IMR-90 (cell line): ENCODE measurements at regions not wholly inside any gene's neighbourhood (a gene's known extent, or its start where the extent isn't known, plus 50 kb on each side); places are given as distances from the start of the nearest gene placed in this dataset.

Experiments used
- ATAC-seq: fragments of 200-7000 bp; cut with Tn5 transposase; 2 replicates; pipeline ENCODE4 v1.9.1; 2020; ENCODE audit warnings: low read depth, mild to moderate bottlenecking, moderate library complexity
- BruUV-seq: library from RNA; stranded (reverse); fragments of 400-500 nt; replicated peaks from 2 replicates; lab custom pipeline; 2021; lab: Mats Ljungman, UMichigan
- CTCF ChIA-PET: fragments of 300-600 bp; formaldehyde crosslinking; extraction: SDS; loops from one replicate; lab custom pipeline; 2021; ENCODE audit warnings: antibody characterized with exemption; lab: Yijun Ruan, JAX
- POLR2A ChIA-PET: fragments of 300-600 bp; sonication (Branson Sonifier 250); formaldehyde crosslinking; loops from one replicate; lab custom pipeline; 2022; ENCODE audit warnings: antibody characterized with exemption; ENCODE audit not compliant: unreplicated experiment; lab: Charles Lee
- DNase-seq: peaks from one replicate; pipeline ENCODE4 v3.0.0; 2013
- H2AFZ ChIP-seq: replicated peaks from 2 replicates; pipeline ENCODE3; 2013; ENCODE audit warnings: low read length, mild to moderate bottlenecking; ENCODE audit not compliant: poor library complexity
- H2AK5ac ChIP-seq: 2 replicates; pipeline ENCODE4 v1.6.1; 2013; ENCODE audit warnings: low read depth, low read length, inconsistent platforms
- H2AK9ac ChIP-seq: replicated peaks from 2 replicates; pipeline ENCODE3; 2013; ENCODE audit warnings: mild to moderate bottlenecking, low read depth, low read length, moderate library complexity; ENCODE audit not compliant: poor library complexity
- H2BK120ac ChIP-seq: 2 replicates; pipeline ENCODE4 v1.6.1; 2013; ENCODE audit warnings: low read depth, low read length, inconsistent platforms
- H2BK15ac ChIP-seq: 3 replicates; pipeline ENCODE4 v1.6.1; 2013; ENCODE audit warnings: low read depth, low read length, inconsistent platforms
- H2BK20ac ChIP-seq: 2 replicates; pipeline ENCODE4 v1.6.1; 2013; ENCODE audit warnings: low read depth, mild to moderate bottlenecking, inconsistent platforms, low read length, moderate library complexity
- H2BK5ac ChIP-seq: 2 replicates; pipeline ENCODE4 v1.6.1; 2013; ENCODE audit warnings: mild to moderate bottlenecking, low read depth, low read length, inconsistent platforms; ENCODE audit not compliant: poor library complexity, severe bottlenecking
- H3K14ac ChIP-seq: replicated peaks from 2 replicates; pipeline ENCODE4 v1.6.1; 2013; ENCODE audit warnings: low read depth, low read length, inconsistent platforms
- H3K18ac ChIP-seq: 2 replicates; pipeline ENCODE4 v1.6.1; 2013; ENCODE audit warnings: low read depth, low read length, control low read depth
- H3K23ac ChIP-seq: 2 replicates; pipeline ENCODE4 v1.6.1; 2013; ENCODE audit warnings: low read depth, low read length, inconsistent platforms
- H3K27ac ChIP-seq: 2 replicates; pipeline ENCODE4 v1.5.1; 2013; ENCODE audit warnings: mild to moderate bottlenecking, control low read depth, low read length; ENCODE audit not compliant: insufficient read depth
- H3K27me3 ChIP-seq: 2 replicates; pipeline ENCODE4 v1.6.1; 2013; ENCODE audit warnings: low read length; ENCODE audit not compliant: control insufficient read depth, insufficient read depth
- H3K36me3 ChIP-seq: 2 replicates; pipeline ENCODE4 v1.6.1; 2013; ENCODE audit warnings: low read length, mixed read lengths; ENCODE audit not compliant: control insufficient read depth, insufficient read depth
- H3K4ac ChIP-seq: 2 replicates; pipeline ENCODE4 v1.6.1; 2013; ENCODE audit warnings: low read depth, low read length, inconsistent platforms
- H3K4me1 ChIP-seq: 2 replicates; pipeline ENCODE4 v1.6.1; 2013; ENCODE audit warnings: low read length, mixed read lengths; ENCODE audit not compliant: control insufficient read depth, insufficient read depth
- H3K4me2 ChIP-seq: 2 replicates; pipeline ENCODE4 v1.6.1; 2013; ENCODE audit warnings: low read depth, mild to moderate bottlenecking, control low read depth, low read length, moderate library complexity
- H3K4me3 ChIP-seq: 2 replicates; pipeline ENCODE4 v1.5.1; 2013; ENCODE audit warnings: low read depth, mild to moderate bottlenecking, control low read depth, low read length, moderate library complexity; ENCODE audit not compliant: insufficient read depth
- H3K56ac ChIP-seq: 2 replicates; pipeline ENCODE4 v1.6.1; 2013; ENCODE audit warnings: low read length, inconsistent platforms; ENCODE audit not compliant: insufficient read depth; ENCODE audit errors: extremely low read depth
- H3K79me1 ChIP-seq, 2 experiments: 2 replicates each; pipeline ENCODE4 v1.6.1; 2013; ENCODE audit warnings: low read length in 2 of 2, inconsistent platforms in 1 of 2, low read depth in 1 of 2
- H3K9ac ChIP-seq: 2 replicates; pipeline ENCODE4 v1.6.1; 2013; ENCODE audit warnings: low read depth, low read length, control low read depth
- H3K9me1 ChIP-seq: 2 replicates; pipeline ENCODE4 v1.6.1; 2013; ENCODE audit warnings: low read length, inconsistent platforms; ENCODE audit not compliant: insufficient read depth
- H3K9me3 ChIP-seq: 2 replicates; pipeline ENCODE4 v1.6.1; 2013; ENCODE audit warnings: low read length; ENCODE audit not compliant: control insufficient read depth, insufficient read depth
- H4K20me1 ChIP-seq: 2 replicates; pipeline ENCODE4 v1.6.1; 2013; ENCODE audit warnings: low read length, inconsistent platforms; ENCODE audit not compliant: insufficient read depth
- H4K5ac ChIP-seq: 2 replicates; pipeline ENCODE4 v1.6.1; 2013; ENCODE audit warnings: mild to moderate bottlenecking, low read depth, low read length, control low read depth
- H4K8ac ChIP-seq, 2 experiments: 2 replicates each; pipeline ENCODE4 v1.6.1; 2013; ENCODE audit warnings: low read depth in 2 of 2, low read length in 2 of 2, control low read depth in 1 of 2, inconsistent platforms in 1 of 2
- H4K91ac ChIP-seq: 2 replicates; pipeline ENCODE4 v1.6.1; 2013; ENCODE audit warnings: low read depth, low read length, inconsistent platforms; ENCODE audit not compliant: insufficient read depth
- BHLHE40 ChIP-seq: fragments of 150-350 bp; IDR thresholded peaks from 2 replicates; pipeline ENCODE4 v1.6.1; 2016; ENCODE audit warnings: mild to moderate bottlenecking, low read depth, low read length
- CEBPB ChIP-seq: IDR thresholded peaks from 2 replicates; pipeline ENCODE4 v1.6.1; 2012; ENCODE audit warnings: low read depth, low read length, improper control_type of control experiment
- CTCF ChIP-seq: conservative IDR thresholded peaks from 2 replicates; pipeline ENCODE4 v1.5.1; 2012; ENCODE audit warnings: mild to moderate bottlenecking, low read depth, low read length, improper control_type of control experiment
- MAFK ChIP-seq: IDR thresholded peaks from 2 replicates; pipeline ENCODE4 v1.6.1; 2012; ENCODE audit warnings: low read depth, low read length, improper control_type of control experiment
- MAZ ChIP-seq: IDR thresholded peaks from 2 replicates; pipeline ENCODE4 v1.6.1; 2012; ENCODE audit warnings: low read depth, mild to moderate bottlenecking, low read length, improper control_type of control experiment, moderate library complexity, borderline replicate concordance
- MXI1 ChIP-seq: IDR thresholded peaks from 2 replicates; pipeline ENCODE4 v1.6.1; 2012; ENCODE audit warnings: low read depth, mild to moderate bottlenecking, low read length, moderate library complexity, borderline replicate concordance
- POLR2A ChIP-seq: IDR thresholded peaks from 2 replicates; pipeline ENCODE4 v1.6.1; 2012; ENCODE audit warnings: mild to moderate bottlenecking, low read depth, low read length
- RFX5 ChIP-seq: IDR thresholded peaks from 2 replicates; pipeline ENCODE4 v1.8.0; 2012; ENCODE audit warnings: low read depth, mild to moderate bottlenecking, low read length, moderate library complexity
- SMC3 ChIP-seq: fragments of 150-350 bp; IDR thresholded peaks from 2 replicates; pipeline ENCODE4 v1.6.1; 2016; ENCODE audit warnings: low read depth, mild to moderate bottlenecking, antibody characterized with exemption, low read length, moderate library complexity
- WGBS, 2 experiments: methylation state at CpG; one replicate each; pipeline versions ENCODE4 v1.1.5 to v1.1.7; 2013; ENCODE audit warnings: missing lambda C conversion rate in 2 of 2; ENCODE audit not compliant: insufficient read length in 1 of 2; ENCODE audit errors: extremely low coverage in 2 of 2; 5-methylcytosine and 5-hydroxymethylcytosine counted together
- dilution Hi-C: fragments of 300-500 bp; cut with HindIII; formaldehyde crosslinking; loops from one replicate; pipeline ENCODE4 v1.14.3; 2018; ENCODE audit warnings: low sequenced_read_pairs; ENCODE audit not compliant: unreplicated experiment
- in situ Hi-C: fragments of 300-500 bp; cut with MboI; formaldehyde crosslinking; loops from 3 replicates; pipeline ENCODE4 v1.14.3; 2019; ENCODE audit warnings: low sequenced_read_pairs, inconsistent platforms, mixed read lengths
- intact Hi-C: fragments of 100-400 bp; cut with micrococcal nuclease; formaldehyde crosslinking; loops from 2 replicates; pipeline ENCODE4 v1.10.0; 2022
- TF ChIP-seq, protein P1 (sequence below): fragments of 150-350 bp; IDR thresholded peaks from 2 replicates; pipeline ENCODE4 v1.6.1; 2017; ENCODE audit warnings: mild to moderate bottlenecking, antibody characterized with exemption, low read length, low read depth
- TF ChIP-seq, protein P2 (sequence below): fragments of 150-350 bp; IDR thresholded peaks from 2 replicates; pipeline ENCODE4 v1.6.1; 2016; ENCODE audit warnings: low read depth, mild to moderate bottlenecking, low read length, moderate library complexity, borderline replicate concordance

- Histone ChIP-seq H3K9ac (no peak overlapping the region), H3K4me2 (peak overlapping the region; percentile 4; the same call in 1 of the 2 replicates), H3K14ac (no peak overlapping the region), H4K91ac (no peak overlapping the region), H3K27ac (no peak overlapping the region; the same call in 1 of the 2 replicates), H4K20me1 (no peaks in the 10 kb centered on the region), H2AK9ac (no peak overlapping the region), H4K5ac (no peak overlapping the region), H3K4me3 (no peak overlapping the region), H3K79me1 (no peaks in the 10 kb centered on the region), H2BK15ac (no peak overlapping the region), H3K56ac (no peak overlapping the region), H3K9me3 (no peaks in the 10 kb centered on the region), H3K23ac (no peak overlapping the region), H3K4me1 (no peaks in the 10 kb centered on the region), H2BK20ac (no peak overlapping the region), H3K36me3 (no peaks in the 10 kb centered on the region), H3K4ac (no peak overlapping the region), H4K8ac (no peak overlapping the region), H2BK5ac (no peak overlapping the region), H2AK5ac (no peak overlapping the region), H2AFZ (no peak overlapping the region), H3K27me3 (no peaks in the 10 kb centered on the region), H3K18ac (no peak overlapping the region; the same call in 1 of the 2 replicates), H2BK120ac (no peak overlapping the region), H3K9me1 (no peaks in the 10 kb centered on the region)
- no peak for ATAC-seq
- no TSS peak for BruUV-seq
- ChIA-PET CTCF (interaction anchor here (1.3 kb wide), 1 partner anchor 17 kb away, joined by 3 read pairs; no protein-coding TSS in a partner anchor), POLR2A (no interaction called here)
- in situ Hi-C loops (no loop called here), dilution Hi-C loops (no loop called here), intact Hi-C loops (no loop called here)
- WGBS, 2 experiments = 33% methylated on average over 1 of the region's 2 CpGs; no CpG with 5 or more reads in 1 of the 2 experiments
- TF ChIP-seq CTCF (no peak), CEBPB (no peak), SMC3 (no peak), BHLHE40 (no peak), MXI1 (no peak), MAZ (no peak), MAFK (no peak), POLR2A (no peak), RFX5 (no peak)
- TF ChIP-seq, protein P1, sequence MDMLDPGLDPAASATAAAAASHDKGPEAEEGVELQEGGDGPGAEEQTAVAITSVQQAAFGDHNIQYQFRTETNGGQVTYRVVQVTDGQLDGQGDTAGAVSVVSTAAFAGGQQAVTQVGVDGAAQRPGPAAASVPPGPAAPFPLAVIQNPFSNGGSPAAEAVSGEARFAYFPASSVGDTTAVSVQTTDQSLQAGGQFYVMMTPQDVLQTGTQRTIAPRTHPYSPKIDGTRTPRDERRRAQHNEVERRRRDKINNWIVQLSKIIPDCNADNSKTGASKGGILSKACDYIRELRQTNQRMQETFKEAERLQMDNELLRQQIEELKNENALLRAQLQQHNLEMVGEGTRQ = no peak
- TF ChIP-seq, protein P2, sequence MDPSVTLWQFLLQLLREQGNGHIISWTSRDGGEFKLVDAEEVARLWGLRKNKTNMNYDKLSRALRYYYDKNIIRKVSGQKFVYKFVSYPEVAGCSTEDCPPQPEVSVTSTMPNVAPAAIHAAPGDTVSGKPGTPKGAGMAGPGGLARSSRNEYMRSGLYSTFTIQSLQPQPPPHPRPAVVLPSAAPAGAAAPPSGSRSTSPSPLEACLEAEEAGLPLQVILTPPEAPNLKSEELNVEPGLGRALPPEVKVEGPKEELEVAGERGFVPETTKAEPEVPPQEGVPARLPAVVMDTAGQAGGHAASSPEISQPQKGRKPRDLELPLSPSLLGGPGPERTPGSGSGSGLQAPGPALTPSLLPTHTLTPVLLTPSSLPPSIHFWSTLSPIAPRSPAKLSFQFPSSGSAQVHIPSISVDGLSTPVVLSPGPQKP = no peak
- DNase-seq = no peak
These were observed 719.8 kb upstream of the ADGRL4 start for GRCh38 chr1:79726321-79726720.
